DMS 273 (cell line): ENCODE measurements at regions not wholly inside any gene's neighbourhood (a gene's known extent, or its start where the extent isn't known, plus 50 kb on each side); places are given as distances from the start of the nearest gene placed in this dataset.

Experiments
- DNase-seq: peaks from one replicate; lab custom pipeline; 2025; ENCODE audit not compliant: unreplicated experiment; lab: John Stamatoyannopoulos, UW

GRCh38 chr9:91039125-91039834, 237.7 kb downstream of the SYK start:
- no peak for DNase-seq

GRCh38 chr9:91039835-91040140, 238.2 kb downstream of the SYK start:
- no peak for DNase-seq

- no peak for DNase-seq
Measured at GRCh38 chr9:91040371-91041215, 239.0 kb downstream of the SYK start.

- DNase-seq, result no peak
Measured at GRCh38 chr9:91042024-91042423, 240.4 kb downstream of the SYK start.

GRCh38 chr9:91042541-91042940, 240.9 kb downstream of the SYK start:
- DNase-seq, result no peak

- DNase-seq, result no peak
Measured at GRCh38 chr9:91043056-91043810, 241.6 kb downstream of the SYK start.

- DNase-seq, result no peak
Measured at GRCh38 chr9:91043811-91044175, 242.2 kb downstream of the SYK start.

- no peak for DNase-seq
Measured at GRCh38 chr9:91044354-91044753, 242.7 kb downstream of the SYK start.

GRCh38 chr9:91045041-91045440, 243.4 kb downstream of the SYK start:
- DNase-seq, result no peak

- no peak for DNase-seq
Measured at GRCh38 chr9:91047529-91047928, 245.9 kb downstream of the SYK start.

GRCh38 chr9:91047993-91048607, 246.5 kb downstream of the SYK start:
- DNase-seq, result no peak

- no peak for DNase-seq
Measured at GRCh38 chr9:91048749-91049148, 247.1 kb downstream of the SYK start.

GRCh38 chr9:91053824-91054223, 252.2 kb downstream of the SYK start:
- no peak for DNase-seq

- no peak for DNase-seq
Measured at GRCh38 chr9:91055845-91056244, 254.2 kb downstream of the SYK start.

- no peak for DNase-seq
Measured at GRCh38 chr9:91056486-91056885, 254.9 kb downstream of the SYK start.

GRCh38 chr9:91056917-91057316, 255.3 kb downstream of the SYK start:
- no peak for DNase-seq

- DNase-seq, result no peak
Measured at GRCh38 chr9:91059713-91060112, 258.1 kb downstream of the SYK start.

- DNase-seq, result no peak
Measured at GRCh38 chr9:91060520-91061343, 259.1 kb downstream of the SYK start.

GRCh38 chr9:91061506-91061905, 259.9 kb downstream of the SYK start:
- DNase-seq, result no peak

- no peak for DNase-seq
Measured at GRCh38 chr9:91062281-91062680, 260.7 kb downstream of the SYK start.

- no peak for DNase-seq
Measured at GRCh38 chr9:91063471-91063870, 261.9 kb downstream of the SYK start.
